ENCODE measurements at regions not wholly inside any gene's neighbourhood (a gene's known extent, or its start where the extent isn't known, plus 50 kb on each side); places are given as distances from the start of the nearest gene placed in this dataset.

DNA sequence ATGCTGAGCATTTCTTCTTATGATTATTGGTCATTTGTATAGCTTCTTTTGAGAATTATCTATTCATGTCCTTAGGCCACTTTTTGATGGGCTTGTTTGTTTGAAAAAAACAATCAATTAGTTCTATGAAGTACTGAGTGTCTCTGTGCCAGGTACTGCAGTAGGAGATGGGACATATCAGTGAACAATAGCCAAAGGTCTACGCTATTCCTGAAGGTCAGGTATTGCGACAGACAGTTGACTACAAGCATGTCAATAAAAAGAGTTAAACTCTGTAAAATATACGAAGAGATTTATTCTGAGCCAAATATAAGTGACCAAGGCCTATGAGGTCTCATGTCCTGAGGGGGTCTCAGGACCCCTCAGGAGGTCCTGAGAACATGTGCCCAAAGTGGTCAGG is 122.1 kb upstream of the NFE2L3 start:
- TF ChIP-seq POLR2A (IDR thresholded peaks at IDR 0.05; ENCODE audit: low read length) = no peak
- no peak for TF ChIP-seq GATA1 (IDR thresholded peaks at IDR 0.05; ENCODE audit: low read depth, low read length)

All from erythroblast (primary cell).